ENCODE measurements at regions not wholly inside any gene's neighbourhood (a gene's known extent, or its start where the extent isn't known, plus 50 kb on each side); places are given as distances from the start of the nearest gene placed in this dataset.

- TF ChIP-seq CTCF (IDR thresholded peaks at IDR 0.05; ENCODE audit: insufficient read depth, low read length) (no peak), POLR2AphosphoS5 (IDR thresholded peaks at IDR 0.05; ENCODE audit: low read depth) (no peak), REST (IDR thresholded peaks at IDR 0.05; ENCODE audit: insufficient replicate concordance, low read depth) (no peak)
These were observed 261.2 kb downstream of the SHOX2 start for GRCh38 chr3:157844800-157845565.

Data from HL-60 (cell line).